Upper lobe of left lung (tissue), 6 donors: ENCODE measurements at regions not wholly inside any gene's neighbourhood (a gene's known extent, or its start where the extent isn't known, plus 50 kb on each side); places are given as distances from the start of the nearest gene placed in this dataset.

ENCODE experiments used
- ATAC-seq, 2 donors: fragments of 200-7000 bp; cut with Tn5 transposase; one replicate each; pipeline ENCODE4 v1.9.1; 2022; ENCODE audit warnings: mild to moderate bottlenecking in 2 of 2, moderate library complexity in 2 of 2; ENCODE audit not compliant: low FRiP score in 2 of 2
- DNase-seq, 2 donors: peaks; one replicate each; pipeline ENCODE4 v3.0.0-alpha.2; 2019 to 2020
- H3K27ac ChIP-seq, 4 donors: fragments of 200-600 bp; sonication (generic); one replicate each; pipeline ENCODE4 v1.5.1; 2016 to 2019
- H3K27me3 ChIP-seq, 4 donors: fragments of 200-600 bp; sonication (generic); one replicate each; pipeline ENCODE4 v1.5.1; 2017 to 2019
- H3K36me3 ChIP-seq, 4 donors: fragments of 200-600 bp; sonication (generic); one replicate each; pipeline ENCODE4 v1.5.1; 2016 to 2019
- H3K4me1 ChIP-seq, 4 donors: fragments of 200-600 bp; sonication (generic); one replicate each; pipeline ENCODE4 v1.5.1; 2018 to 2019
- H3K4me3 ChIP-seq, 4 donors: fragments of 200-600 bp; sonication (generic); one replicate each; pipeline ENCODE4 v1.5.1; 2017 to 2019; ENCODE audit warnings: mild to moderate bottlenecking in 2 of 4, moderate library complexity in 1 of 4
- H3K9me3 ChIP-seq, 4 donors: fragments of 200-600 bp; sonication (generic); one replicate each; pipeline ENCODE4 v1.5.1; 2018 to 2019
- CTCF ChIP-seq, 6 experiments: fragments of 450-650 bp in 4 of 6; fragments of 200-600 bp in 2 of 6; sonication (generic) in 2 of 6; IDR thresholded peaks; one replicate each; pipeline ENCODE4 v1.5.1; 2016 to 2019; ENCODE audit warnings: antibody characterized with exemption in 6 of 6
- EP300 ChIP-seq, 4 donors: sonication (generic); formaldehyde crosslinking; IDR thresholded peaks; one replicate each; pipeline ENCODE4 v1.5.1; 2017; ENCODE audit warnings: antibody characterized with exemption in 4 of 4, control low read depth in 2 of 4
- POLR2A ChIP-seq, 4 donors: fragments of 450-650 bp; IDR thresholded peaks; one replicate each; pipeline ENCODE4 v1.5.1; 2016 to 2017; ENCODE audit warnings: antibody characterized with exemption in 4 of 4, mild to moderate bottlenecking in 2 of 4
- POLR2AphosphoS5 ChIP-seq, 2 donors: sonication (generic); formaldehyde crosslinking; IDR thresholded peaks; one replicate each; pipeline ENCODE4 v1.5.1; 2017; ENCODE audit warnings: antibody characterized with exemption in 2 of 2
- WGBS, 2 donors: methylation state at CpG; one replicate each; pipeline ENCODE4 v1.1.5; 2017 to 2018; 5-methylcytosine and 5-hydroxymethylcytosine counted together
- donor health status: DM: no; HTN: no; CAD: no; lungs with moderate emphysema.
- donor health status: DM: no; HTN: yes; CAD: no; lungs with severe emphysema.

- H3K4me1 ChIP-seq, result no peaks in the 10 kb centered on the region
- no peak for DNase-seq
- H3K27ac ChIP-seq, result no peak overlapping the region
- no peaks in the 10 kb centered on the region for H3K9me3 ChIP-seq
- no peak for TF ChIP-seq CTCF (IDR thresholded peaks at IDR 0.05)
- TF ChIP-seq POLR2AphosphoS5 (IDR thresholded peaks at IDR 0.05), result no peak
- TF ChIP-seq EP300 (IDR thresholded peaks at IDR 0.05), result no peak
- TF ChIP-seq POLR2A (IDR thresholded peaks at IDR 0.05), result no peak
- no peaks in the 10 kb centered on the region for H3K36me3 ChIP-seq
- H3K27me3 ChIP-seq, result no peaks in the 10 kb centered on the region
- WGBS, 2 donors, result 59 to 84% methylated on average over 2 of the region's 2 CpGs
- H3K4me3 ChIP-seq, result no peak overlapping the region
- no peak for ATAC-seq
Measured at GRCh38 chr6:120916844-120917243, 417.4 kb downstream of the TBC1D32 start.

GRCh38 chr6:120913486-120913885 lies 420.8 kb downstream of the TBC1D32 start:
- ATAC-seq, result no peak
- 48 to 49% methylated on average over 1 of the region's 1 CpG for WGBS, 2 donors

GRCh38 chr6:120908767-120909166 lies 425.5 kb downstream of the TBC1D32 start:
- no peak for ATAC-seq
- H3K27ac ChIP-seq, result no peak overlapping the region
- no peaks in the 10 kb centered on the region for H3K36me3 ChIP-seq
- H3K27me3 ChIP-seq, result no peaks in the 10 kb centered on the region
- no peaks in the 10 kb centered on the region for H3K9me3 ChIP-seq
- TF ChIP-seq POLR2AphosphoS5 (IDR thresholded peaks at IDR 0.05) (no peak), CTCF (IDR thresholded peaks at IDR 0.05) (no peak), POLR2A (IDR thresholded peaks at IDR 0.05) (no peak), EP300 (IDR thresholded peaks at IDR 0.05) (no peak)
- WGBS, 2 donors, result 89 to 91% methylated on average over 5 of the region's 5 CpGs
- H3K4me3 ChIP-seq, result no peak overlapping the region
- no peak for DNase-seq
- H3K4me1 ChIP-seq, result no peaks in the 10 kb centered on the region

More at GRCh38 chr6:120913486-120913885, 420.8 kb downstream of the TBC1D32 start:
- no peak overlapping the region for H3K4me3 ChIP-seq
- H3K36me3 ChIP-seq, result no peaks in the 10 kb centered on the region
- no peak for DNase-seq
- H3K27me3 ChIP-seq, result no peaks in the 10 kb centered on the region
- no peaks in the 10 kb centered on the region for H3K4me1 ChIP-seq
- no peak for TF ChIP-seq EP300 (IDR thresholded peaks at IDR 0.05)
- no peak for TF ChIP-seq POLR2A (IDR thresholded peaks at IDR 0.05)
- TF ChIP-seq CTCF (IDR thresholded peaks at IDR 0.05), result no peak
- TF ChIP-seq POLR2AphosphoS5 (IDR thresholded peaks at IDR 0.05), result no peak
- no peak overlapping the region for H3K27ac ChIP-seq
- H3K9me3 ChIP-seq, result no peaks in the 10 kb centered on the region

DNA sequence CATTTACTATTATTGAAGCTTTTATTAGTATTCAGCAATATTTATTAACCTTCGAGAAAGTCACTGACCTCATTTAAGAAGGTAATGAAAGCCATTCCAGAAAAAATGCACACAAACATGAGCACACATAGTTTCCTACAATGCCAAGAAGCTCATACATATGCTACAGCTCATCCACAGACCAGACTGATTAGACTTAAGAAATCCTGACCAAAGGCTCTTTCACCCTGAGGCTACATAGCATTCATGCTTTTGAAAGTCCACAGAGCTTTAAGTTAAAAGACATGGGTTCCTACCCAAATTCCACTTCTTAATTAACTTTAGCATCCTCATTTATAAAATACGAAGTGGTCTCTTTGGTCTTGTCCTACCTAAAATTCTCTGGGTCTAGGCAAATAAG lies 430.4 kb downstream of the TBC1D32 start:
- Histone ChIP-seq H3K4me3 (no peak overlapping the region), H3K4me1 (no peaks in the 10 kb centered on the region), H3K27ac (no peak overlapping the region), H3K9me3 (no peaks in the 10 kb centered on the region), H3K36me3 (no peaks in the 10 kb centered on the region), H3K27me3 (no peaks in the 10 kb centered on the region)
- no peak for DNase-seq
- TF ChIP-seq POLR2A (IDR thresholded peaks at IDR 0.05) (no peak), POLR2AphosphoS5 (IDR thresholded peaks at IDR 0.05) (no peak), CTCF (IDR thresholded peaks at IDR 0.05) (no peak), EP300 (IDR thresholded peaks at IDR 0.05) (no peak)
- ATAC-seq, result no peak
- WGBS, 2 donors, result 41 to 81% methylated on average over 2 of the region's 2 CpGs

DNA sequence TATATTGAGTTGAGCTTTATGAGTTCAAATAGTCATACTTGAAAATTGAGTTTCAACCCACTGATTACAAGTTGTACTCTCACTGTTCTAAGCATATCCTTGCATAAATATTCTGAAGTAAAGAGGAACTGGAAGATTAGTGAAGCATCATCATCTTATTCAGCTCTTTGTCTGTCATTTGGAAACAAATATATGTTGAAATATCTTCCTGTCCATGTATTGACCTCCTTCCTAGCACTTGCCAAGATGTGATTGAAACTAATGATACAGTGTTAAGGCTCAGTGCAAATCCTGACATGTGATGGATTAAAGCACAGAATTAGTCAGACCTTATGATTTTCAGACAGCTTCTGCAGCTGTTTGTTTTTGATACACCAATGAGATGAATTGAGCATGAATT lies 434.3 kb downstream of the TBC1D32 start:
- no peaks in the 10 kb centered on the region for H3K27me3 ChIP-seq
- H3K4me3 ChIP-seq, result no peak overlapping the region
- peaks cover 0 to under 1% (median 0%) of the 10 kb centered on the region in 4 donors for H3K9me3 ChIP-seq
- no peaks in the 10 kb centered on the region for H3K4me1 ChIP-seq
- no peak for ATAC-seq
- no peak for DNase-seq
- no peaks in the 10 kb centered on the region for H3K36me3 ChIP-seq
- TF ChIP-seq POLR2A (IDR thresholded peaks at IDR 0.05) (no peak), POLR2AphosphoS5 (IDR thresholded peaks at IDR 0.05) (no peak), EP300 (IDR thresholded peaks at IDR 0.05) (no peak), CTCF (IDR thresholded peaks at IDR 0.05) (no peak)
- H3K27ac ChIP-seq, result no peak overlapping the region
